NCI-H187 treated with DMSO at 0.1 percent for 48 hours (cell line): ENCODE measurements at regions not wholly inside any gene's neighbourhood (a gene's known extent, or its start where the extent isn't known, plus 50 kb on each side); places are given as distances from the start of the nearest gene placed in this dataset.
"Not testable (repeated sequence)": the region's sequence is repeated elsewhere in the genome, so short reads cannot be mapped to it uniquely, and the experiment has no call there.

Experiments used
- DNase-seq: peaks from one replicate; lab custom pipeline; 2025; lab: John Stamatoyannopoulos, UW

DNA sequence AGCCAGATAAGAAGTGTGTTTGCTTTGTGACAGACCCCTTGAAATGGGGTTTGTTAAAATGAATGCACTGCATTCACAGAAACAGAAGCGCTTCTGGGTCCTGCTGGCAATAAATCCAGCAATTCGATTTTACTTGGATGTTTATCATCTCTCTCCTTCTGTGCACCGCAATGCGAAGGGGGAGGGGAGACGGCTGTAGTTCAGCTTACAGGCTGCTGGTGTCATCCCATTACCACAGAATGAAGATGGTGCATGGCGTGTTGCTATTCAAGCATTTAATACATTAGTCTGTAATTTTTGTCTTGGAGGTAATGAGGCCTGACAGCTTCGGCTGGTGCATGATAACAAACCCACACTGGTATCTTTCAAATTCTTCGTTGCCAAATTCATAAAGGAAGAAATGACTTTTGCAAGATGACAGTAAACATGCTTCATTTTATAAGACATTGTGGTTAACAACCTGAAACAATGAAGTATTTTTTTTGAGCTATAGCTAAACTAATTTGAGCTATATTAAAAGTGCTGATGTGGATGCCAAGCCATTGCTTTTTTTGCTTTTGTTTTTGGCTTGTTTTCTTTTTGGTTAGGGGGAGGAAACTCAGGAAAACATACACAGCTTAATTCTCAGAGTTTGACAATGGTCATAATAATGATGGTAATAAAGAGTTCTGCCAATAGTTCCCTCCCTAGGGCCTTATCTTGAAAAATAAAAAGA is 418.3 kb downstream of the OTOL1 start:
- no peak for DNase-seq

DNA sequence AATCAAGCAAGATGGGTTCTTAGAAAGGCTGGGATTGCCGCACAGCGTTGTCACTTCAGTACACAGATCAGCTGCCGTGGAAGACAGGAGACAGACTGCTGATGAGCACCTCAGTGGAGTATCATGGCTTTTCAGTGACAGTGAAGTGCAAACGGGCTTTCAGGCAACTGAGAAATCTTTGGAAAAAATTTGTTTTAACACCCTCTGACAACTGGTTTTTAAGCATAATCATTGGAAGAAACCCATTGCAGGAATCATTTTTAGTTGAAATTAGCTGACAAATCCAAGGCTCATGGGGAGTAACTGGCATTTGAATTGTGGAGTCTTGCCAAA is 418.8 kb downstream of the OTOL1 start:
- DNase-seq = no peak

DNA sequence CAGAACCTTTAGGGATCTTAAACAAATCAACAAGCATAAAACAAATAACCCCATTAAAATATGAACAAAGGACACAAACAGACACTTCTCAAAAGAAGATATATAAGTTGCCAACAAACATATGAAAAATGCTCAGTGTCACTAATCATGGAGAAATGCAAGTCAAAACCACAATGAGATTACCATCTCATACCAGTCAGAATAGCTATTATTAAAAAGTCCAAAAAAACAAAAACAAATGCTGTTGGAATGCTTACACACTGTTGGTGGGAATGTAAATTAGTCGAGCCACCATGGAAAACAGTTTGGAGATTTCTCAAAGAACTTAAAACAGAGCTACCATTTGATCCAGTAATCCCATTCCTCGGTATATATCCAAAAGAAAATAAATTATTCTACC is 423.6 kb downstream of the OTOL1 start:
- no peak for DNase-seq

DNA sequence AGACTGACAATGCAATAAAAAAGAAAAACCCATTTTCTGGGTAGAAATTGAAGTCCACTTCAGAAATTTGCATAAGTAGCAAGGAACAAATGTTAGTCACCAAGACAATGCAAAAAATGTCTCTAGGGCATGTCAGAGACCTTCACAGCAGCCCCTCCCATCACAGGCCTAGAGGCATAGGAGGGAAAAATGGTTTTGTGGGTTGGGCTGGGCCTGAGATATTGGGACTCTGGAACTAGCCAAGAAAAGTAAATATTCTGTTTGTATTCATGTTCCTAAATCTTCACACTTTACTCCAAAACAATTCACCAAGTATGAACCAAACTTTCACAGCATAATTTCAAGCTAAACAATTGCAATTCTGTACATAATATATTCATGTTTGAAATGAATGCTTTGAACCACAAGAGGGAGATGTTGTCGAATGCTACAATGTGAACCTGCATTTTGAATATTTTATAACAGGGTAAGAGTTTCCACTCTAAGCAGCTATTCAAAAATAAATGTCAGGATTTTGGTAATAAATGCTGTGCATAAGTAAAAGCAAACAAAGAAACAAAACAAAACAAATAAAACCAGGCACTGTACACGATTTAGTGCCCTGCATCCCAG is 429.2 kb downstream of the OTOL1 start:
- no peak for DNase-seq

DNA sequence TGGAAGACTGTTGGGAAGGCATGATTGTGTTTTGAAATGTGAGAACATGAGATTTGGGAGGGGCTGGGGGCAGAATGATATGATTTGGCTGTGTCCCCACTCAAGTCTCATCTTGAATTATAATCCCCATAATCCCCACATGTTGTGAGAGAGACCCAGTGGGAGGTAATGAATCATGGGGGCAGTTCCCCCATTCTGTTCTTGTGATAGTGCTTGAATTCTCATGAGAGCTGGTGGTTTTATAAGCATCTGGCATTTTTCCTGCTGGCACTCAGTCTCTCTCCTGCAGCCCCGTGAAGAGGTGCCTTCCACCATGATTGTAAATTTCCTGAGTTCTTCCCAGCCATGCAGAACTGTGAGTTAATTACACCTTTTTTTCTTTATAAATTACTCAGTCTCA is 430.5 kb downstream of the OTOL1 start:
- no peak for DNase-seq

DNA sequence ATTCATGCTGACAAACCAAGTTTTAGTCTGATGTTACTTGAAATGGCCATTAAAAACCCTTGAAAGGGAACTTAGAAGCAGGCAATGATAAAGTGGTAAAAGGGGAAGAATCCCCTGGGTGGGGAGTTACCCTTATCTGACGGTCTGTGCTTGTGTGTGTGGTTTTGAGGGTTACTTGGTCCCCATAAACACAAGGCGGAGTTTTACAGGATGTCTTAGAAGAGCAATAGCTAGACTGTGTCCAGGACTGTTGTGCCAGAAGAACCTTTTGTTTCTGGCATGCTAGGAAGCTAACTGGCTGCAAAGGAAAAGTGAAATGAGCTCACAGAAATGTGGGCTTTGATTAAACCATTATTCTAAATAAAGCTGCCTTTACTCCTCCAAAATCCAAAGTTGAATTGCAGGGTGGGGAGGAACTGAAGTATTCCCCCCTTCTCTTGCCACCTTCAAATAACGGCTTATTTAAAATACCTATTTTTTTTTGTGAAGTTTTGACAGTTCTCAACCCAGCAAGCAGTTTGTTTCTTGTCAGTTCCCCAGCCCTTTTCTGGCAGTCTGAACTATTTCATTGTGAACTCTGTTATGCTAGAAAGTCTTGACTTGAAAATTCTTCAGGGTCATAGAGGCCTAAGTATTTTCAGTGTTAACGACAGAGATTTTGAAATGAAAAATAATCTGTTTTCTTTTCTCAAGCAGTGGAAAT is 443.5 kb downstream of the OTOL1 start:
- no peak for DNase-seq

DNA sequence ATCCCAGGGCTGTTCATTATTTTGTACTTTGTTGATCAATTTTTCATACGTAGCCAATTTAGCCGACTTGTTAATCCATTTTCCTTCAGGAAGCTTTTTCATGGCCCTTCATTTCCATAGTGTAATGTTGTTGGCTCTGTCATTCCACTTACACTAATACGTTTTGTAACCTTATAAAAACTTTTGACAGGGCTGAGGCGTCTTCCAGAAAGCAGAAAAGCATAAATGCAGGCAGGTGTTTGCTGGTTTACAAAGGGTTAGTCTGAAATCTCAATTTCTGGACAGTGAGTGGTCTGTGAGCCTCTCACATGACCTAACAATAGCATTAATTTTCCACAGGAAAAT is 444.0 kb downstream of the OTOL1 start:
- no peak for DNase-seq

DNA sequence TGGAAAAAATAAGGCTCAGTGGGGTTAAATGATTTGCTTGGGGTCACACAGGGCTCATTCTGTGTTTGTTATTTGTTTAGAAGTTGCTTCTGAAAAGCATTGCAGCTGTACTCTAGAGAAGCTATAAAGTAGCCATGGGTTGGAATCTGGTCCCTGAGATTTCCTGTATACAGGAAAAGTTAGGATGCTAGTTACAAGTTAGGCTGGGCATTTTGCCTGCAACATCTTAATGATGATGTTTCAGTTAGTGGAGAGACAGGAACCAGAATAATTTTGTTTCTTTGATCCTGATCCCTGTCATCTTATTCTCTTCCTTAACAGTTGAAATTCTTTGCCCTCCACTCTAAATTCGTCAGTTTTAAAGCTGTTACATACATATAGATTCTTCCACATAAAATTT is 445.3 kb downstream of the OTOL1 start:
- no peak for DNase-seq

DNA sequence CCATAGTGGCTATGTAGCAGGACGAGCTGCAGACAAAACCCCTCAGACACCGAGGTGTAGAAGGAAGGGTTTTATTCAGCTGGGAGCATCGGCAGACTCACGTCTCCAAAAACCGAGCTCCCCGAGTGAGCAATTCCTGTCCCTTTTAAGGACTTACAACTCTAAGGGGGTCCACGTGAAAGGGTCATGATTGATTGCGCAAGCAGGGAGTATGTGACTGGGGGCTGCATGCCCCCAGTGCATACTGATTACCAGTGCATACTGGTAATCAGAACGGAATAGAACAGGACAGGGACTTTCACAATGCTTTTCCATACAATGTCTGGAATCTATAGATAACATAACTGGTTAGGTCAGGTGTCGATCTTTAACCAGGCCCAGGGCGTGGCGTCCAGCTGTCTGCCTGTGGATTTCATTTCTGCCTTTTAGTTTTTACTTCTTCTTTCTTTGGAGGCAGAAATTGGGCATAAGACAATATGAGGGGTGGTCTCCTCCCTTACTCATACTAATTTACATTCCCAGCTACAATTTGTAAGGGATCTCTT is 447.3 kb downstream of the OTOL1 start:
- DNase-seq = not testable (repeated sequence)

DNA sequence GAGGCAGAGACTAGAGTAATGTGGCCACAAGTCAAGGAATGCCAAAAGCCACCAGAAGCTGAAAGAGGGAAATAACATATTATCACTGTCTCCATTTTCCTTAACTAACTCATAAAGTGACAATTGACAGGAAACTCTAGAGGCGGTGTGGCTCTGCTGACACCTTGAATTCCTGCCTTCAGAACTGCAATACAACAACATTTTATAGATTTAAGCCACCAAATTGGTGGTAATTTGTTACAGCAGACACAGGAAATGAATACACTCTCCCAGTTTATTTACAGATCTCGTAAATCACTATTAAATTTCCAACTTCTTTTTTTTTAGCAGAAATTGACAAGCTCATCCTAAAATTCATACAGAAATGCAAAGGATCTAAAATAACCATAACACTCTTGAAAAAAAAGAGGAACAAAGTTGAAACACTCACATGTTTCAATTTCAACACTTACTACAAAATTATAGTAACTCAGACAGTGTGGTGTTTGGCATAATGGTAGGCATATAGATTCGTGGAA is 449.9 kb downstream of the OTOL1 start:
- no peak for DNase-seq

DNA sequence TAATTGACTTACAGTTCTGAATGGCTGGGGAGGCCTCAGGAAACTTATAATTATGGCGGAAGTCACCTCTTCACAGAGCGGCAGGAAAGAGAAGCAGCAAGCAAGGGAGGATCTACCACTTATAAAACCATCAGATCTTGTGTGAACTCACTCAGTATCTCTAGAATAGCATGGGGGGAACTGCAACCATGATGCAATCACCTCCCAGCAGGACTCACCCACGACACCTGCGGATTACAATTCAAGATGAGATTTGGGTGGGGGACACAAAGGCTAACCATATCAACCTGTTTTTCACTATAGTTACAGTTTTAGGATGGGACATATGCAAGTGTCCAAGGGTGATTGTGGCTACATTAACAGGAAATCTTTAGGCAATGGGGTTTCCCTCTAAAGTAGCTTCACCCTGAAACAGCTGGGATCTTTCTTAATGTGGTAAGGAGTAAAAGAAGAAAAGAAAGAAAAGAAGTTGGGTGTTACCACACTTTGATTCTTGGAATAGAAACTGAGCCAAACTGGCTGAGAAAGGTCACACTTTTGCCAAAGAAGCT is 453.8 kb downstream of the OTOL1 start:
- no peak for DNase-seq

DNA sequence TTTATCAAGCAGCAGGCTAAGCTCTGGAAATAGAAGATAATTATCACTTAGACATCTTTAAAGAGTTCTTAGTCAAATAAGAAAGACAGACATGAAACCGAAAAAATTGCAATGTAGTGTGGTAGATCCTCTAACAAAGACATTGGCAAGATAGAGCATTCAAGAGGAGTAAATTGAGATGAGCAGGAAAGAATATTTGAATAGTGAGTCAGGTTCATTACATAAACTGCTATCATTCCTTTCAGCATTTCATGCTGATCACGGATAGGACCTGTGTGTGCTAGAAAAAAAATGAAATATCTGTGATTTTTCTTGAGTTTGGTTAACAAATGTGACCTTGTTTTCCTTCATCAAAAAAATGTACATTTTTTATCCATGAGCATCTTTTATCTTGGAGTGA is 460.9 kb downstream of the OTOL1 start:
- no peak for DNase-seq

DNA sequence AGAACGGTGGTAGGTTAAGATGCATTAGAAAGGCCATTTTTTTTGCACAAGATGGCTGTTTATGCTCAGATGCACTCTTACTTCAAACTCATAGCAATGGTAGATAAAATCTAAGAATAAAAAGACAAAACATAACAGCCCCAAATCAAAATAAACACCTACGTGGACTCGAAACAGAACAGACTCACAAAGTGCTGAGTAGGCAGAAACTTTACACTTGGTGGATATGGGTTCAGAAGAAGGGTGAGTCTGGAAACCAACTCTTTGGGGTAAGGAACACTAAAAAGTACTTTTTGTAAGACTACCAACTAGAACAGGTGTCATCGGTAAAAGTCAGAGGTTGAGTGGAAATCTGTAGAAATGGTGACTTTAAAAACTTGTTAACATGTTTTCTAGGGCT is 468.2 kb downstream of the OTOL1 start:
- DNase-seq = no peak

DNA sequence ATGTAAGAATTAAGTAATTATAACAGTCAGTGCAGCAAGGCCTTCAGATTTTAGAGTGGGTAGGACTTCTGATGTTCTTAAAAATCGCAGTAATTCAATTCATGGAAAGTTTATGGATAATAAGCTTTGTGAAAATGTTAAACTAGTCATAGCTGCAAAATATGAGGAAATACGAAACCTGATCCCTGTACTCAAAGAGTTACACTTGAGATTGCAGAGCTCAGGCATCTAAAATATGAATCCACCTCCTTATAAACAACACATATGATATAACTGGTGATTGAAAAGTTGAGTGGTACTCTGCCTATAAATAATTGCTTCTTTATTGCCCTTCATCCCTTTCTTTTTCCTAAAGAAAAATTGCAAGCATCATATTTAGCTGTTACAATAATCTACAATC is 473.3 kb downstream of the OTOL1 start:
- no peak for DNase-seq

DNA sequence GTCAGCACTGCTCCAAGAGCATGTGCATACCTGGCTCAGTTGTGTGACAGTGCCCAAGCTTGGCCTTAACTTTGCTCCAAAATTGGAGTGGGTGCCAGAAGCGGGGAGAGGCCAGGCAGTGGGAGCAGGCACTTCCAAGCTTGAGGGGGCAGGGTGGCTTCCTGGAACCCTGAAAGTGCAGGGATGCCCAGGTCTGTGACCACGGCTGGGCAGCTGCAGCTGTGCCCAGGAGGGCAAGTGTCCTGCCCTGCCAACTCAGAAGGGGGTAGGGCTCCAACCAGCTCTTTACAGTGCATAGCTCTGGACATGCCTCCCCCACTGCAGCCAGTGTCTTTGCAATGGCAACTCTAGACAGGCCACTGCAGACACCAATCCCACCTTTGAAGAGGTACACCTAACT is 478.6 kb downstream of the OTOL1 start:
- no peak for DNase-seq

DNA sequence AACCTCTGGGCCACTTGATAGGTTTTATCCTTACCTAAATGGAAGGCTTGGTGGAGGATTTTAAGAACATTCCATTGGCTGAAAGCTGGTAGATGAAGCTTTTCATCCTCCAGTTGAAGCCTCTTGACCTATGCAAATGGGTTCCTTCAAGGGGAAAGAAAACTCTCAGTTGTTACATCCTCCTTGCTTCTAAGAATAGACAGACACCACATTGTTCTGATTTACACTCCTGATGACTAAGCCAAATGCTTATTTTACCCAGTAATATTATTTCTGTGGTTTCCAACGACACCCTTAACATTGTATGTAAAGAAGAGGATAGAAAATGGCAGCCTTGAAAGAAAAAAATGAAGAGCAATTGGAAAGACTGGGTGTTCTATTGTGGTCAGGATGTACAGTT is 480.5 kb downstream of the OTOL1 start:
- DNase-seq = no peak

DNA sequence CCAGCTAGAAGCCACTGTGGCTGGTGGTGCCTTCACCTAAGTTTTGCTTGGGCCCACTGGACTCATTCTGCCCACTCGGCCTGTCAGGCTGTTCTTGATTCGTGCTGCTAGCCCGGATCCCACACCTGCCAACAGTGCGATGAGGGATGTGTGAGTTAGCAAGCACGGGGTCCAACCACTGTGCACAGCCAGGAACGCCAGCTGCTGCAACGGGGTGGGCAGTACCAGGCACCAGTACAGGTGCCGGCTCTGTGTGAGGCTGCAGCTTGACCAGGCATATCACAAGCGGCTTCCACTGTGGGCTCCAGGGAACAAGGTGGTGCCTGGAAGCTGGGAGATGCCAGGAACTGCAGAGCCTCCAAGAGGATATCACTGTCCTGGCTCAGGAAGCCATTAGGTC is 481.2 kb downstream of the OTOL1 start:
- no peak for DNase-seq

DNA sequence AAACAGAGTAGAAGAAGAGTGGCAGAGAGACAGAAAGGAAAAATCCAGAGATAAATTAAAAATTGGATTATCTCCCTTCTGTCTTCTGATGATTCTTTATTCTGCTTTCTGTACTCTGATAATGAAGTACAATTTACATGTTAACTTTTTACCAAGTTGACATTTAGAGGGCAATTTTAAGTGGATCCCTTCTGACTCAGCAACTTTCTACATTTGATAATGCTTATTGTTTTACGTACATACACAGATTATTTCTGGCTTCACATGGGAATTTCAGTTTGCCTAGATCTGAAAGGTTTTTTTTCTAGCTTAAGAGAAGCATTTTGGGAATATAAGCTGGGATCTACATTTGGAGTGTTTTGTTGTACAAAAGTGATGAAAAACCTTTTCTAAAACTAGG is 491.3 kb downstream of the OTOL1 start:
- DNase-seq = no peak

DNA sequence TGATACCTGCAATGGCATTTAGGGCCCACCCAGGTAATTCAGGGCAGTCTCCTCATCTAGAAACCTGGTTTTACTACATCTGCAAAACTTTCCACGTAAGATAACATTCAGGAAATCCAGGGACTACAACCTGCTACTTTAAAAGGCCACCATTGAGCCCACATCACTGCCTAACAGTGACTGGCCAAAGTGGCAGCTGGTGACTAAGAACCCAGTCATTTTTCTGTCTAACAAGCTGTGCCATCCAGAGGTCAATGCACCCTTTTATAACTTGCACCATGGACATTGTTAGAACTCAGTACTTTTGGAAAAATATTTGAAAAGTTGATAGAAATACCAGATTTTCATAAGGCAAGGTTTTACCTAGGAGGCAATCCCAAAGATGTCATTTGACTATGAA is 492.4 kb downstream of the OTOL1 start:
- DNase-seq = no peak

DNA sequence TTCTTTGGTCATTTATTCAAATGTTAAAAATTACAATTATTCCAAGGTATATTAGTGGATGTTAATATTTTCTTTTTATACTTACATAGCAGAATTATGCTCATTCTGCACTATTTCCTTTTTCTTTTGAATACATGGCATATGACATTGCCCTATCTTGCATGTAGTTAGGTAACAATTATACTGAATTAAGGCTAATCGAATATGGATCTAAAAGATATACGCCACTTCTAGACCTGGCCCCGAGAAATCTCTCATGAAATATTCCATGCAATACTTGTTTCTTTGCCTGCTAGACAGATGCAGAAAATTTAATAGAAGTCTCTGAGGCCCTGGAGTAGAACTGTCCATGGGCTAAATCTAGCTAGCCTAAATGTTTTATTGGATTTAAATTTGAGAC is 493.4 kb downstream of the OTOL1 start:
- no peak for DNase-seq

DNA sequence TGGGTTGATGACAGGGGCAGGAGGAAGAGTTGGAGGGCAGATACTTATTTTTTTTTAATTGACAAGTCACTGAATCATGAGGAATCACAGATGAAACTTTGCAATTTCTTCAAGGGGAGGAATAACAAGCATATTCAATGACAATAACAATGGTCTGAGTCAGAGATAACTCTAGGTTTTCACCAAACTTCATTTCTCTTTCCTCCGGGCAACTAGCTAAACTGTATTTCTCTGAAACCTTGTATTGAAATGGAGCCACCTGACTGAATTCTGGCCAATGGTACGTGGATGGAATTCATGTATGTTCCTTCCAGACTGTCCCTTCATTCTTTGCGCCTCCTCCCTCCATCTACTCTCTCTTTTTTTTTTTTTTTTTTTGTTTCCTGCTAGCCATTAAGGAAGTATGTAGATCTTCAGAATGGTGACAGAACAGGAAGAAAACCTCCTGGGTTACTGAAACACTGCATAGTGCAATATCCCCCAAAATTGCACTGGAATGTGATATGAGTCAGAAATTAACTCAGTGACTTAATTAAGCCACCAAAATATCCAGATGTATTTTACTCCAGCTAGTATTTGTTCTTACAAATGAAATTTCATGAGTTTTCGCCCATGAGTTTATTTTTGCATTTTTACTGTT is 495.4 kb downstream of the OTOL1 start:
- no peak for DNase-seq

DNA sequence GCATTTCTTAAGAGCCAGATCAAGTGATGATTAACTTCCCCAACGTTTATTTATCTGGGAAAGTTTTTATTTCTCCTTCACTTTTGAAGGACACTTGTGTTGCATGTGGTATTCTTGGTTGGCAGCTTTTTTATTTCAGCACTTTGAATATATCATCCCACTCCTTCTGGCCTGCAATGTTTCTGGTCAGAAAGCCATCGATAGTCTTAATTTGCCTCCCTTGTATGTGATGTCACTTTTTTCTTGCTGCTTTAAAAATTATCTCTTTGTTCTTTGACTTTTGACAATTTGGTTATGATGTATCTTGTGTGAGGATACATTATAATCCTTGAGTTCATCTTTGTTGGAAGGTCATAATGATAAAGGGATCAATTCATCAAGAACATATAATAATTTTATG is 503.2 kb downstream of the OTOL1 start:
- no peak for DNase-seq

DNA sequence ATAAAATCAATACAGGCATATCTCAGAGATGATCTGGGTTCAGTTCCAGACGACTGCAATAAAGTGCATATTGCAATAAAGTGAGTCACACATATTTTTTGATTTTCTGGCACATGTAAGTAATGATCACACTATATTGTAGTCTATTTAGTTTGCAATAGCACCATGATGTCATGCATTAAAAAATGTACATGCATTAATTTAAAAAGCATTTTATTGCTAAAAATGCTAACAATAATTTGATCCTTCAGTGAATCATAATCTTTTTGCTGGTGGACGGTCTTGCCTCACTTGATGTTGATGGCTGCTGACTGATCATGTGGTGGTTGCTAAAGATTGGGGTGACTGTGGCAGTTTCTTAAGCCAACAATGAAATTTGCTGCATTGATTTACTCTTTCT is 511.1 kb downstream of the OTOL1 start:
- no peak for DNase-seq
